ENCODE measurements at regions not wholly inside any gene's neighbourhood (a gene's known extent, or its start where the extent isn't known, plus 50 kb on each side); places are given as distances from the start of the nearest gene placed in this dataset.
A peak's percentile ranks its signal among the peaks of the same experiment; 100 is the strongest.

- TF ChIP-seq CTCF (IDR thresholded peaks at IDR 0.05), result no peak
- no peak overlapping the region for H3K27ac ChIP-seq
- no peak for DNase-seq (ENCODE audit: low spot score)
- H3K4me3 ChIP-seq, result no peak overlapping the region
Measured at GRCh38 chr3:66819993-66820501, 178.1 kb upstream of the KBTBD8 start.

GRCh38 chr3:66822186-66823008 lies 175.7 kb upstream of the KBTBD8 start:
- TF ChIP-seq CTCF (IDR thresholded peaks at IDR 0.05), result peak; percentile 40
- Histone ChIP-seq H3K27ac (no peak overlapping the region), H3K4me3 (no peak overlapping the region)

GRCh38 chr3:66823009-66823397 lies 175.1 kb upstream of the KBTBD8 start:
- Histone ChIP-seq H3K4me3 (no peak overlapping the region), H3K27ac (no peak overlapping the region)
- DNase-seq (ENCODE audit: low spot score), result no peak
- TF ChIP-seq CTCF (IDR thresholded peaks at IDR 0.05), result no peak

More at GRCh38 chr3:66822186-66823008, 175.7 kb upstream of the KBTBD8 start:
- no peak for DNase-seq (ENCODE audit: low spot score)

- Histone ChIP-seq H3K27ac (no peak overlapping the region), H3K4me3 (no peak overlapping the region)
- TF ChIP-seq CTCF (IDR thresholded peaks at IDR 0.05), result no peak
- no peak for DNase-seq (ENCODE audit: low spot score)
Measured at GRCh38 chr3:66823532-66823931, 174.6 kb upstream of the KBTBD8 start.

- H3K4me3 ChIP-seq, result no peak overlapping the region
- no peak for DNase-seq (ENCODE audit: low spot score)
- no peak overlapping the region for H3K27ac ChIP-seq
- TF ChIP-seq CTCF (IDR thresholded peaks at IDR 0.05), result no peak
Measured at GRCh38 chr3:66825375-66825774, 172.7 kb upstream of the KBTBD8 start.

- TF ChIP-seq CTCF (IDR thresholded peaks at IDR 0.05), result no peak
- no peak overlapping the region for H3K4me3 ChIP-seq
- no peak overlapping the region for H3K27ac ChIP-seq
- DNase-seq (ENCODE audit: low spot score), result no peak
Measured at GRCh38 chr3:66827726-66828125, 170.4 kb upstream of the KBTBD8 start.

GRCh38 chr3:66828303-66828702 lies 169.8 kb upstream of the KBTBD8 start:
- DNase-seq (ENCODE audit: low spot score), result no peak
- H3K27ac ChIP-seq, result no peak overlapping the region
- H3K4me3 ChIP-seq, result no peak overlapping the region
- no peak for TF ChIP-seq CTCF (IDR thresholded peaks at IDR 0.05)
